GM23248 (cell line): ENCODE measurements at regions not wholly inside any gene's neighbourhood (a gene's known extent, or its start where the extent isn't known, plus 50 kb on each side); places are given as distances from the start of the nearest gene placed in this dataset.

ENCODE experiments used
- DNase-seq: peaks from one replicate; pipeline ENCODE4 v3.0.0-alpha.2; 2015
- H2AFZ ChIP-seq: fragments of 200-600 bp; sonication (generic); 2 replicates; pipeline ENCODE4 v1.6.1; 2016; ENCODE audit warnings: antibody characterized with exemption
- H3F3A ChIP-seq: fragments of 200-600 bp; sonication (generic); 2 replicates; pipeline ENCODE4 v1.6.1; 2016; ENCODE audit warnings: mild to moderate bottlenecking, antibody characterized with exemption, mixed run types; ENCODE audit not compliant: insufficient read depth
- H3K27ac ChIP-seq: fragments of 200-600 bp; sonication (generic); 2 replicates; pipeline ENCODE4 v1.5.1; 2016; ENCODE audit warnings: mild to moderate bottlenecking
- H3K27me3 ChIP-seq: fragments of 200-600 bp; sonication (generic); replicated peaks from 2 replicates; pipeline ENCODE4 v1.6.1; 2016; ENCODE audit warnings: mild to moderate bottlenecking; ENCODE audit not compliant: insufficient read depth
- H3K36me3 ChIP-seq: fragments of 200-600 bp; sonication (generic); 2 replicates; pipeline ENCODE4 v1.6.1; 2016; ENCODE audit warnings: low read depth, mild to moderate bottlenecking
- H3K4me1 ChIP-seq: fragments of 200-600 bp; sonication (generic); 2 replicates; pipeline ENCODE4 v1.6.1; 2016; ENCODE audit warnings: mild to moderate bottlenecking; ENCODE audit not compliant: insufficient read depth
- H3K4me2 ChIP-seq: fragments of 200-600 bp; sonication (generic); one replicate; pipeline ENCODE4 v1.6.1; 2016; ENCODE audit warnings: mild to moderate bottlenecking; ENCODE audit not compliant: unreplicated experiment
- H3K4me3 ChIP-seq: fragments of 200-600 bp; sonication (generic); 2 replicates; pipeline ENCODE4 v1.5.1; 2016; ENCODE audit warnings: mild to moderate bottlenecking
- H3K79me2 ChIP-seq: fragments of 200-600 bp; sonication (generic); 2 replicates; pipeline ENCODE4 v1.6.1; 2016; ENCODE audit warnings: mild to moderate bottlenecking; ENCODE audit not compliant: insufficient read depth
- H3K9ac ChIP-seq: fragments of 200-600 bp; sonication (generic); 2 replicates; pipeline ENCODE4 v1.6.1; 2016; ENCODE audit warnings: mild to moderate bottlenecking
- H3K9me2 ChIP-seq: fragments of 200-600 bp; sonication (generic); 2 replicates; pipeline ENCODE4 v1.6.1; 2016; ENCODE audit warnings: mixed run types, mild to moderate bottlenecking, moderate library complexity; ENCODE audit not compliant: insufficient read depth
- H3K9me3 ChIP-seq: fragments of 200-600 bp; sonication (generic); one replicate; pipeline ENCODE4 v1.6.1; 2017; ENCODE audit warnings: low read depth
- H4K20me1 ChIP-seq: fragments of 200-600 bp; sonication (generic); 2 replicates; pipeline ENCODE4 v1.6.0; 2016; ENCODE audit not compliant: insufficient read depth
- EZH2 ChIP-seq: fragments of 200-600 bp; sonication (generic); IDR thresholded peaks from 2 replicates; pipeline ENCODE4 v1.6.1; 2018; ENCODE audit warnings: antibody characterized with exemption, mild to moderate bottlenecking; ENCODE audit not compliant: insufficient read depth, poor library complexity, severe bottlenecking
- EZH2phosphoT487 ChIP-seq: fragments of 200-600 bp; sonication (generic); IDR thresholded peaks from 2 replicates; pipeline ENCODE4 v1.6.1; 2018; ENCODE audit warnings: antibody characterized with exemption, moderate library complexity, mild to moderate bottlenecking, low read depth; ENCODE audit not compliant: insufficient read depth
- WGBS, 2 experiments: methylation state at CpG; one replicate each; pipeline ENCODE4 v1.1.6; 2015 to 2017; ENCODE audit warnings: low lambda C conversion rate in 2 of 2, low coverage in 1 of 2; ENCODE audit errors: missing lambda C conversion rate in 2 of 2; 5-methylcytosine and 5-hydroxymethylcytosine counted together
- in situ Hi-C: fragments of 300-500 bp; cut with MboI; formaldehyde crosslinking; loops from 2 replicates; pipeline ENCODE4 v1.15.0; 2020

GRCh38 chr14:104370256-104370870, 209.2 kb upstream of the C14orf180 start:
- 40 to 42% methylated on average over 21 to 22 of the region's 22 CpGs for whole genome bisulfite sequencing, 2 experiments
- H2AFZ ChIP-seq: no peak overlapping the region
- no peak overlapping the region for H3K4me3 ChIP-seq

GRCh38 chr14:104371031-104371430, 208.5 kb upstream of the C14orf180 start:
- Histone ChIP-seq H3K27ac (no peak overlapping the region), H3K4me2 (no peak overlapping the region), H3K9me3 (no peaks in the 10 kb centered on the region), H3K4me1 (no peaks in the 10 kb centered on the region), H3K27me3 (no peaks in the 10 kb centered on the region), H4K20me1 (no peaks in the 10 kb centered on the region), H3F3A (no peaks in the 10 kb centered on the region), H3K4me3 (no peak overlapping the region), H3K36me3 (no peaks in the 10 kb centered on the region), H3K9me2 (no peaks in the 10 kb centered on the region), H3K9ac (no peak overlapping the region), H3K79me2 (no peaks in the 10 kb centered on the region), H2AFZ (no peak overlapping the region)
- TF ChIP-seq EZH2phosphoT487 (no peak), EZH2 (no peak)
- no peak for DNase-seq
- in situ Hi-C loops: no loop called here
- WGBS, 2 experiments: 36 to 45% methylated on average over 15 of the region's 15 CpGs

More at GRCh38 chr14:104370256-104370870, 209.2 kb upstream of the C14orf180 start:
- Histone ChIP-seq H3K4me1 (no peaks in the 10 kb centered on the region), H3F3A (no peaks in the 10 kb centered on the region), H3K9me2 (no peaks in the 10 kb centered on the region), H3K79me2 (no peaks in the 10 kb centered on the region), H3K27me3 (no peaks in the 10 kb centered on the region), H3K4me2 (no peak overlapping the region), H3K9me3 (no peaks in the 10 kb centered on the region), H3K9ac (no peak overlapping the region), H3K36me3 (no peaks in the 10 kb centered on the region), H4K20me1 (no peaks in the 10 kb centered on the region), H3K27ac (no peak overlapping the region)
- in situ Hi-C loops: no loop called here
- DNase-seq: no peak
- no peak for TF ChIP-seq EZH2
- TF ChIP-seq EZH2phosphoT487: no peak

- Histone ChIP-seq H3K4me1 (no peaks in the 10 kb centered on the region), H3K27ac (no peak overlapping the region), H3K9me3 (no peaks in the 10 kb centered on the region), H4K20me1 (no peaks in the 10 kb centered on the region), H3K9me2 (no peaks in the 10 kb centered on the region), H3K4me3 (no peak overlapping the region), H3F3A (no peaks in the 10 kb centered on the region), H2AFZ (no peak overlapping the region), H3K9ac (no peak overlapping the region), H3K27me3 (no peaks in the 10 kb centered on the region), H3K4me2 (no peak overlapping the region), H3K79me2 (no peaks in the 10 kb centered on the region), H3K36me3 (no peaks in the 10 kb centered on the region)
- in situ Hi-C loops: no loop called here
- no peak for TF ChIP-seq EZH2phosphoT487
- TF ChIP-seq EZH2: no peak
- DNase-seq: no peak
- 34 to 56% methylated on average over 6 of the region's 6 CpGs for WGBS, 2 experiments
These were observed 207.6 kb upstream of the C14orf180 start for GRCh38 chr14:104371917-104372316.

- Histone ChIP-seq H3F3A (no peaks in the 10 kb centered on the region), H2AFZ (no peak overlapping the region), H3K4me3 (no peak overlapping the region), H3K27me3 (no peaks in the 10 kb centered on the region), H3K79me2 (no peaks in the 10 kb centered on the region), H3K9ac (no peak overlapping the region), H3K36me3 (no peaks in the 10 kb centered on the region), H3K9me2 (no peaks in the 10 kb centered on the region), H3K4me2 (no peak overlapping the region), H3K9me3 (no peaks in the 10 kb centered on the region), H3K4me1 (no peaks in the 10 kb centered on the region), H4K20me1 (no peaks in the 10 kb centered on the region), H3K27ac (no peak overlapping the region)
- WGBS, 2 experiments: 22 to 36% methylated on average over 13 to 16 of the region's 16 CpGs
- TF ChIP-seq EZH2phosphoT487 (no peak), EZH2 (no peak)
- in situ Hi-C loops: no loop called here
- no peak for DNase-seq
These were observed 207.0 kb upstream of the C14orf180 start for GRCh38 chr14:104372390-104373054.
